HG03378 (cell line): ENCODE measurements at regions not wholly inside any gene's neighbourhood (a gene's known extent, or its start where the extent isn't known, plus 50 kb on each side); places are given as distances from the start of the nearest gene placed in this dataset.

Experiments
- ATAC-seq: cut with Tn5 transposase; IDR thresholded peaks from one replicate; pipeline ENCODE4 v1.9.1; 2021; ENCODE audit warnings: mild to moderate bottlenecking, moderate library complexity; ENCODE audit not compliant: unreplicated experiment

DNA sequence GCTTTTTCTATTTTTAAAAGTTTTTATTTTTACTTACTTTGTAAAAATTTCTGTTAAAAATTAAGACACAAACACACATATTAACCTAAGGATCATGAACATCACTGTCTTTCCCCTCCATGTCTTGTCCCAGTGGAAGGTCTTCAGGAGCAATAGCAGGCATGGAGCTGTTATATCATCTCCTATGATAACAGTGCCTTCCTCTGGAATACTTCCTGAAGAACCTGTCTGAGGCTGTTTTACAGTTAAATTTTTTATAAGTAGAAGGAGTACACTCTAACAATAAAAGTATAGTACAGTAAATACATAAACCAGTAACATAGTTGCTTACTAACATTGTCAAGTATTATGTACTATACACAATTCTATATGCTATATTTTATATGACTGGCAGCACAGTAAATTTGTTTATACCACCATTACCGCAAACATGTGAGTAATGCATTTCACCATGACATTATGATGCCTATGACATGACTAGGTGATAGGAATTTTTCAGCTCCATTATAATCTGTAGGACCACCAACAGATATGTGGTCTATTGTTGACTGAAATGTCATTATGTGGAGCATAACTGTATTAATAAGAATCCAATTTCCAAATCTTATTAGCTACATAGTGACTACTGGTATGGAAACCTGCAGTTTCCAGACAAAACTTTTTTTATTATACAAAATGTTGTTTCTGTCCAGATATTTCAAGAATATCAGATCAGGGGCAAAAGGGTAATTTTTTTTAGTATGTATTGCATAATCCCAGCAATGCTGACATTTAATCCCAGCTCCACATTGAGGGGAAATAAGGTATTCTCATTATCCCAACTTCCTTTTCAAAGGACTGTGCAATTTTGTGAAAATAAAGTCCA lies 337.2 kb upstream of the SLC39A10 start:
- no peak for ATAC-seq

GRCh38 chr2:195319112-195319460 lies 337.9 kb upstream of the SLC39A10 start:
- ATAC-seq, result no peak

DNA sequence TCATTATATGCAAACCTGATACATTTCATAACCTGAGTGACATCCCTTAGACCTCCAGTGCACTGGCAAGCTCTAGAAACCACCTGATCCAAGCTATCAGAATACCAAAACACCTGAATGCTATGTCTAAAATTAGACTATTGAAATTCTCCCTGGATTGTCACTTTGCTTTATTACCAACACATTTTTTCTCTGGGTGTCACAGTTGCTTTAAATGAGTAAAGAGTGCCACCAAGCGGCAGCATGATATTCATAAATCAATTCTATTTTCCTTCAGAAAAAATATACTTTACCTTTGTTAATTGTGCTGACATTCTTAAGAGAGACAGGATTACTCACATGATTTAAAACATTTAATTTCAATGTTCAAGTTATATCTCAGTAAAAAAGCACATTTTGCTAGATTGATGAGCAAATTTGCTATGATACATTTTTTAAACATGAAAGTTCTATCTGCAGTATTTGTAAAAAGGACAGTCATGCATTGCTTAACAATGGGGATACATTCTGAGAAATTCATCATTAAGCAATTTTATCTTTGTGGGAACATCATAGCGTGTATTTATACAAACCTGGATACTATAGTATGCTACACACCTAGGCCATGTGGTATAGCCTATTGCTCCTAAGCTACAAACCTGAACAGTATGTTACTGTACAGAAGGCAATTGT lies 338.4 kb upstream of the SLC39A10 start:
- ATAC-seq, result no peak

GRCh38 chr2:195317550-195317949 lies 339.5 kb upstream of the SLC39A10 start:
- ATAC-seq, result no peak

GRCh38 chr2:195316486-195316885 lies 340.5 kb upstream of the SLC39A10 start:
- ATAC-seq, result no peak

DNA sequence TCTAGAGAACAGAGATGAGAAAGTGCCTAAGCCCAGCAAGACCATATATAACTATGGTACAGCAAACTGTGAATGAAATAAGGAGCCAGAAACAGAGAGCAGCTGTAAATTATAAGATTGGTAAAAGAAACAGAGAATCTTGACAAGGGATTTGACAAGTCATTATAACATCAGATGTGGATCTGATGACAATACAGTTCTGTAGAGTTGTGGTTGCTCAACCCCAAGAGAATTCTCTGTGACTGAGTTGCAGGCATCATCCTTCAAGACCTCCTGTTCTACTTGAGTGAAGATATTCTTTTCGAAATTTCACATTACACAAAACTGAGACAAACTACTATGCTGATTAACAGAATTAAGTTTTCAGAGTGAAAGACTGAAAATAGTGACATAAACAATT lies 343.1 kb upstream of the SLC39A10 start:
- no peak for ATAC-seq

- no peak for ATAC-seq
Observed at GRCh38 chr2:195312662-195313061, 344.4 kb upstream of the SLC39A10 start.

DNA sequence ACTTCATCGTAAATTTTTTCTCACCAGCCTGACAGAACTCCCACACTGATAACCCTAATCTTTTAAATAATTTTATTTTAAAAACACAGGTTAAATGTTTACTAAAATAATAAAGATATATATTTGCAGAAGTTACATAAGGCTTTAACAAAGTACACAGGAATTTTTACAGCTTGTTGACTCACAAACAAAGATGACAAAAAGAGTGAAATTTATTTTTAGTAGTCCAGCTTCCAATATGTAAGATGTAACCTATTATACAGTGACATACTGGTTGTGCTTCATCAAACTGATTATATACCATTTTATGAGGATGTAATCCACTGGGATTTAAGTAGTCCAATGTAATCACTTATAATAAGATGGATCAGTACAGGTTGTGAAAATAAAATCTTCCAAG lies 348.9 kb upstream of the SLC39A10 start:
- ATAC-seq, result no peak

DNA sequence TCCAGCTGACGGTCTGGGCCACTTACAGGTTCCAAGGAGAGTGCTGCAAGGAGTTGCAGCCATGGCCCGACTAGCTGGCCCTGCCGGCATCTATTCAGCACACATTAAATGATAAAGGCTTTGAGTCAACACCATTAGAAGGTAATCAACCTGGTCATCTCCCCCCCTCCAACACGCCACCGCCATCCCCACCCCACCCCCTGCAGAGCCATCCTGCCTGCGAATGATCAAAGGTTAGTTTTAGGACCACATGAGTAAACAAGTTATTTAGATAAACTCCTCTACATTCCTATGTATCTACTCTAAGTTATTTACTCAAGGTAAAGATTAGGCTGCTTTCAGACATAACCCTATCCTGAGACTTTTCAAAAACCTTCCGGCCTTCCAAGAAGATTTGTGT lies 349.3 kb upstream of the SLC39A10 start:
- no peak for ATAC-seq

- no peak for ATAC-seq
Observed at GRCh38 chr2:195304310-195304709, 352.7 kb upstream of the SLC39A10 start.

GRCh38 chr2:195300631-195301030 lies 356.4 kb upstream of the SLC39A10 start:
- no peak for ATAC-seq

DNA sequence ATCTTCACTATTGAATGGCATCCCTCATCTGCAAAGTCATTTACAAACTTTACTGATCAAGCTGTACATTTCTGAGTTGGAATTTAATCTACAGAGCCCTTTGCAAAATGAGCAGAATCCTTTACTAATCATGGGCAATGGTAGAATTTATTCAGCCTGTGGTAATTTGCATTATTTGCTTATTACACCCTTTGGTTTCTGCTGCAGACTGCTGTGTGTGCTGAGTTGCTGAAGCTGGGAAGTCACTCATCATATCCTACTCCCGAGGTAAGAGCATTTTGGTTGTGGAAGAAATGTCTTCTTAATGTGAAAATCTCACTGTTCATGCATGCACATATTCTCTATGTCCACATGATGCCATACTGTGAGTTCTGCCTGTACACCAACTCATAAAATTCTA lies 357.4 kb upstream of the SLC39A10 start:
- no peak for ATAC-seq

DNA sequence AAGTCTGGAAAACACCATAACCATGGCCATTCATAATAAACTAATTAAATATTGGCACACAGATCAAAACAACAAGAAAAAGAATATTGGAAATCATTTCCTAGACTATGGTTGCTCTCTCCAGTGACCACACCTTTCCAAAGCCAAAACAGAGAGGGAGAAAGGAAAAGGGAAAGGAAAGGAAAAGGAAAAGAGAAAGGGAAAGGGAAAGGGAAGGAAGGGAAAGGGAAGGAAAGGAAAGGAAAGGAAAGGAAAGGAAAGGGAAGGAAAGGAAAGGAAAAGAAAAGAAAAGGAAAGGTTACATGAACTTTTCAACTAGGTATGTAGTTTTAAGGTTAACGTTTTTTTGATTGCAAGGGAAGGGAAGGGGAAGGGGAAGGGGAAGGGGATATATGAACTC lies 360.5 kb upstream of the SLC39A10 start:
- ATAC-seq, result no peak

- ATAC-seq, result no peak
Observed at GRCh38 chr2:195289081-195289480, 367.9 kb upstream of the SLC39A10 start.

DNA sequence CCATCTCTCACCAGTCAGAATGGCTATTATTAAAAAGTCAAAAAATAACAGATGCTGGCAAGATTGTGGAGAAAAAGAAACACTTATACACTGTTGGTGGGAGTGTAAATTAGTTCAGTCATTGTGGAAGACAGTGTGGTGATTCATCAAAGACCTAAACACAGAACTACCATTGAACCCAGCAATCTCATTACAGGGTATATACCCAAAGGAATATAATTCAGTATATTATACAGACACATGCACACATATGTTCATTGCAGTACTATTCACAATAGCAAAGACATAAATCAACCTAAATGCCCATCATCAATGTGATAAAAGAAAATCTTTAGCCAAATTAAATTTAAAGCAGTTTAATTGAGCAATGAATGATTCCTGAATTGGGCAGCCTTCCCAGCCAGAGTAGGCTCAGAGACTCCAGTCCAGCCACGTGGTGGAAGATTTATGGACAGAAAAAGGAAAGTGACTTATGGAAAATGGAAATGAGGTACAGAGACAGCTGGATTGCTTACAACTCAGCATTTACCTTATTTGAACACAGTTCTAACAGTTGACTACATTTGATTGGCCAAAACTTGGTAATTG lies 377.1 kb upstream of the SLC39A10 start:
- no peak for ATAC-seq

- no peak for ATAC-seq
Observed at GRCh38 chr2:195270466-195271039, 386.5 kb upstream of the SLC39A10 start.

- no peak for ATAC-seq
Observed at GRCh38 chr2:195269220-195269619, 387.8 kb upstream of the SLC39A10 start.

DNA sequence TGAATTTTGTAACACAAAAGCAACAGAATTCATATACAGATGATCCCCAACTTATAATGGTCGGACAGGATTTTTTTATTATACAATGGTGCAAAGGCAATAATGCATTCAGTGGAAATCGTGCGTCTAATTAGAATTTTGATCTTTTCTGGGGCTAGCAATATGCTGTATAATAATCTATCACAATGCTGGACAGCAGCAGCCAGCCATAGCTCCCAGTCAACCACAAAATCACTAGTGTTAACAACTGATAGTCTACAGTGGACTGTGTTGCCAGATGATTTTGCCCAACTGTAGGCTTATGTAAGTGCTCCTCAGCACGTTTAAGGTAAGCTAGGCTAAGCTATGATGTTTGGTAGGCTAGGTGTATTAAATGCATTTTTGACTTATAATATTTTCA lies 399.0 kb upstream of the SLC39A10 start:
- ATAC-seq, result no peak

DNA sequence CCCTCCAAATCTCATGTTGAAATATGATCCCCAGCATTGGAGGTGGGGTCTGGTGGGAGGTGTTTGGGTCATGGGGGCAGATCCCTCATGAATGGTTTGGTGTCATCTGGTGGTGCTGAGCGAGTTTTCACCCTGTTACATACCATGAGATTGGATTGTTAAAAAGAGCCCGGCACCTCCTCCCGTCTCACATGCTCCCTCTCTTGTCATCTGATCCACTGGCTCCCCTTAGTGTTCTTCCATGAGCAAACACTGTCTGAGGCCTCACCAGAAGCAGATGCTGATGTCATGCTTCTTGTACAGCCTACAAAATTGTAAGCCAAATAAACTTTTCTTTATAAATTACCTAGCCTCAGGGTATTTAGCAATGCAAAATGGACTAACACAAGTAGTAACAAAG lies 405.0 kb upstream of the SLC39A10 start:
- ATAC-seq, result no peak

GRCh38 chr2:195251214-195251613 lies 405.8 kb upstream of the SLC39A10 start:
- no peak for ATAC-seq

DNA sequence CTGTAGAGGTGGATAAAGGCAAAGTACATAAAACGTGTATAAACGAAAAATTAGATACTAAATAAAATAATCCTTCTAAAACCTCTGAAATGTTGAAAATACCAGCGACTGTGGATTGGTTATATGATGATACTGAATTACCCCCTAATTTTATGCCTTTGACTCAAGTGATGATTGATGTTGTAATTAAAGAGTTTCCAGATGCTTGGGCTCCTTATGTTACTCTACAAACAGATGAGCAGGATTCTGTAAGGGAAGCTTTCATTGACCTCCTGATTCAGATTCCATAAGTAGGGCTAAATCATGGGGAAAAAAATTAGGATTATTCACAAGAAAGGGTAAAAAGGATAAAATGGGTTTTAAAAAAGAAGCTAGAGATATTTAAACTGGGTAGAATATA lies 418.2 kb upstream of the SLC39A10 start:
- ATAC-seq, result no peak

GRCh38 chr2:195238379-195238778 lies 418.6 kb upstream of the SLC39A10 start:
- ATAC-seq, result no peak
